ENCODE measurements at regions not wholly inside any gene's neighbourhood (a gene's known extent, or its start where the extent isn't known, plus 50 kb on each side); places are given as distances from the start of the nearest gene placed in this dataset.

DNA sequence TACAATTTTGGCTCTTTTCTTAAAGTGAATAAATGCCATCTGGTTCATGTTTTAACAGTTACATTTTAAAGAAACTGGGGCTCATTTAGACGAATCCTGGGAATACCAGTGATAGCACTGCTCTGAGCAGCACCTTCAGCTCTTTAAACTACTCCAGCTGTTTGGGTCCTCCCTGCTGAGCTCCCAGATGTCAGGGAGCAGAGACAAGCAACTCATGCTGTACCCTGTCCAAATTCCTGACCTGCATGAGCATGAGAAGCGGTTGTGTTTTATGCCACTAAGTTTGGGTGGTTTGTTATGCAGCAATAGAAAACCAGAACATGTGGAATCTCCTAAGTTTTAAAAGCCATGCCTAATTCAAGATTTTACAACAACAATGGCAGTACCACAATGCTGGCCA, 90.0 kb downstream of the FDX1 start:
- TF ChIP-seq, protein P1, sequence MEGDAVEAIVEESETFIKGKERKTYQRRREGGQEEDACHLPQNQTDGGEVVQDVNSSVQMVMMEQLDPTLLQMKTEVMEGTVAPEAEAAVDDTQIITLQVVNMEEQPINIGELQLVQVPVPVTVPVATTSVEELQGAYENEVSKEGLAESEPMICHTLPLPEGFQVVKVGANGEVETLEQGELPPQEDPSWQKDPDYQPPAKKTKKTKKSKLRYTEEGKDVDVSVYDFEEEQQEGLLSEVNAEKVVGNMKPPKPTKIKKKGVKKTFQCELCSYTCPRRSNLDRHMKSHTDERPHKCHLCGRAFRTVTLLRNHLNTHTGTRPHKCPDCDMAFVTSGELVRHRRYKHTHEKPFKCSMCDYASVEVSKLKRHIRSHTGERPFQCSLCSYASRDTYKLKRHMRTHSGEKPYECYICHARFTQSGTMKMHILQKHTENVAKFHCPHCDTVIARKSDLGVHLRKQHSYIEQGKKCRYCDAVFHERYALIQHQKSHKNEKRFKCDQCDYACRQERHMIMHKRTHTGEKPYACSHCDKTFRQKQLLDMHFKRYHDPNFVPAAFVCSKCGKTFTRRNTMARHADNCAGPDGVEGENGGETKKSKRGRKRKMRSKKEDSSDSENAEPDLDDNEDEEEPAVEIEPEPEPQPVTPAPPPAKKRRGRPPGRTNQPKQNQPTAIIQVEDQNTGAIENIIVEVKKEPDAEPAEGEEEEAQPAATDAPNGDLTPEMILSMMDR (IDR thresholded peaks at IDR 0.05) = no peak
- no peak for TF ChIP-seq POLR2A (IDR thresholded peaks at IDR 0.05)

Data from Peyer's patch (tissue), 4 donors.